Astrocyte (in vitro differentiated cells and primary cell): ENCODE measurements at regions not wholly inside any gene's neighbourhood (a gene's known extent, or its start where the extent isn't known, plus 50 kb on each side); places are given as distances from the start of the nearest gene placed in this dataset.

Source experiments
- EZH2 ChIP-seq: IDR thresholded peaks from 2 replicates; pipeline ENCODE4 v1.6.1; 2012; ENCODE audit warnings: mild to moderate bottlenecking, low read length, inconsistent platforms; ENCODE audit not compliant: insufficient read depth
- TF ChIP-seq, protein P1 (sequence below): IDR thresholded peaks from 2 replicates; pipeline ENCODE4 v1.5.1; 2011; ENCODE audit warnings: low read depth, mild to moderate bottlenecking, inconsistent platforms, low read length, moderate library complexity; ENCODE audit not compliant: insufficient read depth

DNA sequence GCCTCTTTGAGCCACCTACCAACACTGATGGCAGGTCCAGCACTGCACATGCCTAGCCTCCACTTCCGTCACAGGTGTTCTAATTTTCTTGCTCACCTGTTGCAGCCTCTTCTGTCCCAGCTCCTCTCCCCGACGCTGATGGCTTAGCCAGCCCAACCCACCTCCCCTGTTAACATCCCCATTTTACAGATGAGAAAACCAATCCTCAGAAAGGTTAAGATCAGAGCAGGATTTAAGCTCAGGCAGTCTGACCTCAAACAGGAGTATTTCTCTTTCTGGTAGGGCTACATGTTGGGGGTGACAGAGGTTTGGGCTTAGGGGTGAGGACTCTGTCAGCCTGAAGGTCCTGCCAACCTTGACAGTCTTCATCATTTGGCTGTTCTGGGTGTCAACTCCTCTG, 74.5 kb upstream of the PITX1 start:
- TF ChIP-seq, protein P1, sequence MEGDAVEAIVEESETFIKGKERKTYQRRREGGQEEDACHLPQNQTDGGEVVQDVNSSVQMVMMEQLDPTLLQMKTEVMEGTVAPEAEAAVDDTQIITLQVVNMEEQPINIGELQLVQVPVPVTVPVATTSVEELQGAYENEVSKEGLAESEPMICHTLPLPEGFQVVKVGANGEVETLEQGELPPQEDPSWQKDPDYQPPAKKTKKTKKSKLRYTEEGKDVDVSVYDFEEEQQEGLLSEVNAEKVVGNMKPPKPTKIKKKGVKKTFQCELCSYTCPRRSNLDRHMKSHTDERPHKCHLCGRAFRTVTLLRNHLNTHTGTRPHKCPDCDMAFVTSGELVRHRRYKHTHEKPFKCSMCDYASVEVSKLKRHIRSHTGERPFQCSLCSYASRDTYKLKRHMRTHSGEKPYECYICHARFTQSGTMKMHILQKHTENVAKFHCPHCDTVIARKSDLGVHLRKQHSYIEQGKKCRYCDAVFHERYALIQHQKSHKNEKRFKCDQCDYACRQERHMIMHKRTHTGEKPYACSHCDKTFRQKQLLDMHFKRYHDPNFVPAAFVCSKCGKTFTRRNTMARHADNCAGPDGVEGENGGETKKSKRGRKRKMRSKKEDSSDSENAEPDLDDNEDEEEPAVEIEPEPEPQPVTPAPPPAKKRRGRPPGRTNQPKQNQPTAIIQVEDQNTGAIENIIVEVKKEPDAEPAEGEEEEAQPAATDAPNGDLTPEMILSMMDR: no peak
- TF ChIP-seq EZH2: no peak
